ENCODE measurements at regions not wholly inside any gene's neighbourhood (a gene's known extent, or its start where the extent isn't known, plus 50 kb on each side); places are given as distances from the start of the nearest gene placed in this dataset.
"Not testable (repeated sequence)": the region's sequence is repeated elsewhere in the genome, so short reads cannot be mapped to it uniquely, and the experiment has no call there.

GRCh38 chr4:95779447-95779846 lies 60.4 kb upstream of the PDHA2 start:
- TF ChIP-seq CTCF (conservative IDR thresholded peaks at IDR 0.05) = no peak

GRCh38 chr4:95778666-95779065 lies 61.2 kb upstream of the PDHA2 start:
- no peak overlapping the region for H3K27ac ChIP-seq
- TF ChIP-seq CTCF (conservative IDR thresholded peaks at IDR 0.05) = no peak

More at GRCh38 chr4:95779447-95779846, 60.4 kb upstream of the PDHA2 start:
- no peak overlapping the region for H3K27ac ChIP-seq

- H3K27ac ChIP-seq = not testable (repeated sequence)
Measured at GRCh38 chr4:95770605-95771004, 69.3 kb upstream of the PDHA2 start.

GRCh38 chr4:95764961-95765360 lies 74.9 kb upstream of the PDHA2 start:
- TF ChIP-seq CTCF (conservative IDR thresholded peaks at IDR 0.05) = no peak
- no peak overlapping the region for H3K27ac ChIP-seq

- TF ChIP-seq CTCF (conservative IDR thresholded peaks at IDR 0.05) = no peak
- no peak overlapping the region for H3K27ac ChIP-seq
Measured at GRCh38 chr4:95761871-95762270, 78.0 kb upstream of the PDHA2 start.

GRCh38 chr4:95761426-95761825 lies 78.5 kb upstream of the PDHA2 start:
- H3K27ac ChIP-seq = no peak overlapping the region
- no peak for TF ChIP-seq CTCF (conservative IDR thresholded peaks at IDR 0.05)

GRCh38 chr4:95760646-95761045 lies 79.2 kb upstream of the PDHA2 start:
- not testable (repeated sequence) for H3K27ac ChIP-seq

- no peak overlapping the region for H3K27ac ChIP-seq
- no peak for TF ChIP-seq CTCF (conservative IDR thresholded peaks at IDR 0.05)
Measured at GRCh38 chr4:95758001-95758400, 81.9 kb upstream of the PDHA2 start.

GRCh38 chr4:95754667-95755066 lies 85.2 kb upstream of the PDHA2 start:
- TF ChIP-seq CTCF (conservative IDR thresholded peaks at IDR 0.05) = no peak
- H3K27ac ChIP-seq = no peak overlapping the region

Measured in VCaP (cell line).